ENCODE measurements at regions not wholly inside any gene's neighbourhood (a gene's known extent, or its start where the extent isn't known, plus 50 kb on each side); places are given as distances from the start of the nearest gene placed in this dataset.

DNA sequence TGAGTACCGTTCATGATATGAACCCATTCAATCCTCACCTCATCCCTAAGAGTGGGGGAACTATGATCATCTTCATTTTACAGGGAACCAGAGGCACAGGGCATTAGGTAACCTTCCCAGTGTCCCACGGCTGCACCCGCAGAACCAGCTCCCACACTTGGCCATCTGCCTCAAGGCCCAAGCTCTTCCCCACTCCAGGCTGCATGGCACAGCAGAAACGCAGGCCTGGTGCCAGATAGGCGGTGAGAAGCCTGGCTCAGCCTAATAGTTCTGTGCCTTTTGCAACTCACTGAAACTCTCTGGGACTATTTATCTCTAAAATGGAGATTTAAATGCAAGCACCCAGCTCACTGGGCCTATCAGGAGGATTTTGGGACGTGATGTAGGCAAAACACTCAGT lies 90.8 kb upstream of the ZNF618 start:
- no peak for TF ChIP-seq POLR2A (IDR thresholded peaks at IDR 0.05; ENCODE audit: low read depth, low read length)
- TF ChIP-seq, protein P1, sequence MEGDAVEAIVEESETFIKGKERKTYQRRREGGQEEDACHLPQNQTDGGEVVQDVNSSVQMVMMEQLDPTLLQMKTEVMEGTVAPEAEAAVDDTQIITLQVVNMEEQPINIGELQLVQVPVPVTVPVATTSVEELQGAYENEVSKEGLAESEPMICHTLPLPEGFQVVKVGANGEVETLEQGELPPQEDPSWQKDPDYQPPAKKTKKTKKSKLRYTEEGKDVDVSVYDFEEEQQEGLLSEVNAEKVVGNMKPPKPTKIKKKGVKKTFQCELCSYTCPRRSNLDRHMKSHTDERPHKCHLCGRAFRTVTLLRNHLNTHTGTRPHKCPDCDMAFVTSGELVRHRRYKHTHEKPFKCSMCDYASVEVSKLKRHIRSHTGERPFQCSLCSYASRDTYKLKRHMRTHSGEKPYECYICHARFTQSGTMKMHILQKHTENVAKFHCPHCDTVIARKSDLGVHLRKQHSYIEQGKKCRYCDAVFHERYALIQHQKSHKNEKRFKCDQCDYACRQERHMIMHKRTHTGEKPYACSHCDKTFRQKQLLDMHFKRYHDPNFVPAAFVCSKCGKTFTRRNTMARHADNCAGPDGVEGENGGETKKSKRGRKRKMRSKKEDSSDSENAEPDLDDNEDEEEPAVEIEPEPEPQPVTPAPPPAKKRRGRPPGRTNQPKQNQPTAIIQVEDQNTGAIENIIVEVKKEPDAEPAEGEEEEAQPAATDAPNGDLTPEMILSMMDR (conservative IDR thresholded peaks at IDR 0.05; ENCODE audit: low read depth, low read length), result no peak
- TF ChIP-seq MAFK (IDR thresholded peaks at IDR 0.05; ENCODE audit: low read depth, low read length), result no peak
- TF ChIP-seq, protein P2, sequence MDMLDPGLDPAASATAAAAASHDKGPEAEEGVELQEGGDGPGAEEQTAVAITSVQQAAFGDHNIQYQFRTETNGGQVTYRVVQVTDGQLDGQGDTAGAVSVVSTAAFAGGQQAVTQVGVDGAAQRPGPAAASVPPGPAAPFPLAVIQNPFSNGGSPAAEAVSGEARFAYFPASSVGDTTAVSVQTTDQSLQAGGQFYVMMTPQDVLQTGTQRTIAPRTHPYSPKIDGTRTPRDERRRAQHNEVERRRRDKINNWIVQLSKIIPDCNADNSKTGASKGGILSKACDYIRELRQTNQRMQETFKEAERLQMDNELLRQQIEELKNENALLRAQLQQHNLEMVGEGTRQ (IDR thresholded peaks at IDR 0.05; ENCODE audit: low read depth, low read length), result no peak

Measured in IMR-90 (cell line).